CD4-positive, alpha-beta T cell treated with Interferon alpha-2 for 1 hour (primary cell): ENCODE measurements at regions not wholly inside any gene's neighbourhood (a gene's known extent, or its start where the extent isn't known, plus 50 kb on each side); places are given as distances from the start of the nearest gene placed in this dataset.

Experiments
- DNase-seq, 2 donors: peaks; one replicate each; pipeline ENCODE4 v3.0.0-alpha.2; 2020 to 2022

- DNase-seq = no peak
Observed at GRCh38 chr17:71111460-71111859, 942.1 kb downstream of the KCNJ2 start.

- no peak for DNase-seq
Observed at GRCh38 chr17:71111934-71112333, 942.6 kb downstream of the KCNJ2 start.

GRCh38 chr17:71113347-71113746, 944.0 kb downstream of the KCNJ2 start:
- DNase-seq = no peak

- DNase-seq = no peak
Observed at GRCh38 chr17:71114911-71115668, 945.8 kb downstream of the KCNJ2 start.

GRCh38 chr17:71115669-71115972, 946.3 kb downstream of the KCNJ2 start:
- no peak for DNase-seq

- DNase-seq = no peak
Observed at GRCh38 chr17:71117466-71117865, 948.1 kb downstream of the KCNJ2 start.

- no peak for DNase-seq
Observed at GRCh38 chr17:71118039-71118438, 948.7 kb downstream of the KCNJ2 start.

GRCh38 chr17:71127416-71127815, 958.1 kb downstream of the KCNJ2 start:
- no peak for DNase-seq

GRCh38 chr17:71142333-71142732, 973.0 kb downstream of the KCNJ2 start:
- no peak for DNase-seq

GRCh38 chr17:71145486-71145885, 975.3 kb upstream of the SOX9 start:
- DNase-seq = no peak

GRCh38 chr17:71147906-71148305, 972.9 kb upstream of the SOX9 start:
- no peak for DNase-seq

- DNase-seq = no peak
Observed at GRCh38 chr17:71149607-71150006, 971.2 kb upstream of the SOX9 start.

- no peak for DNase-seq
Observed at GRCh38 chr17:71157297-71157696, 963.5 kb upstream of the SOX9 start.

- no peak for DNase-seq
Observed at GRCh38 chr17:71158437-71158836, 962.4 kb upstream of the SOX9 start.

GRCh38 chr17:71163121-71163812, 957.6 kb upstream of the SOX9 start:
- no peak for DNase-seq

- no peak for DNase-seq
Observed at GRCh38 chr17:71163813-71164122, 957.1 kb upstream of the SOX9 start.

- no peak for DNase-seq
Observed at GRCh38 chr17:71164561-71164960, 956.3 kb upstream of the SOX9 start.

- DNase-seq = no peak
Observed at GRCh38 chr17:71166311-71166710, 954.5 kb upstream of the SOX9 start.

- DNase-seq = no peak
Observed at GRCh38 chr17:71168053-71168741, 952.6 kb upstream of the SOX9 start.

- no peak for DNase-seq
Observed at GRCh38 chr17:71170070-71170469, 950.8 kb upstream of the SOX9 start.

GRCh38 chr17:71171270-71171669, 949.5 kb upstream of the SOX9 start:
- DNase-seq = no peak

GRCh38 chr17:71173991-71174390, 946.8 kb upstream of the SOX9 start:
- no peak for DNase-seq

GRCh38 chr17:71176331-71176730, 944.5 kb upstream of the SOX9 start:
- no peak for DNase-seq

GRCh38 chr17:71176928-71177443, 943.8 kb upstream of the SOX9 start:
- no peak for DNase-seq
